Endothelial cell of umbilical vein (primary cell): ENCODE measurements at regions not wholly inside any gene's neighbourhood (a gene's known extent, or its start where the extent isn't known, plus 50 kb on each side); places are given as distances from the start of the nearest gene placed in this dataset.

Experiments
- BruUV-seq: library from RNA; stranded (reverse); fragments of 400-500 nt; replicated peaks from 2 replicates; lab custom pipeline; 2021; lab: Mats Ljungman, UMichigan
- CTCF ChIA-PET: fragments of 300-600, 350-600 bp; sonication (Branson Sonifier 250); formaldehyde crosslinking; loops from one replicate; lab custom pipeline; 2021; ENCODE audit warnings: antibody characterized with exemption, inconsistent platforms; lab: Charles Lee
- POLR2A ChIA-PET: fragments of 300-600, 350-600 bp; sonication (Branson Sonifier 250); formaldehyde crosslinking; loops from one replicate; lab custom pipeline; 2021; ENCODE audit warnings: antibody characterized with exemption, inconsistent platforms; lab: Charles Lee
- DNase-seq: peaks from one replicate; pipeline ENCODE4 v3.0.0-alpha.2; 2011; ENCODE audit warnings: low read depth, low spot score
- FAIRE-seq: peaks from 2 replicates; lab custom pipeline; 2011; peaks lifted over from hg19 to GRCh38; lab: Jason Lieb, UNC
- H2AFZ ChIP-seq: 2 replicates; pipeline ENCODE4 v1.6.0; 2012; ENCODE audit warnings: low read depth, low read length, control low read depth, inconsistent platforms
- H3K27ac ChIP-seq: 2 replicates; pipeline ENCODE4 v1.5.1; 2011; ENCODE audit warnings: low read depth, mild to moderate bottlenecking, control low read depth, low read length, moderate library complexity; ENCODE audit not compliant: insufficient read depth
- H3K27me3 ChIP-seq, 2 experiments: 2 replicates each; pipeline versions ENCODE4 v1.6.0 to v1.6.1; 2011; ENCODE audit warnings: low read length in 2 of 2, mixed read lengths in 1 of 2; ENCODE audit not compliant: control insufficient read depth in 2 of 2, insufficient read depth in 2 of 2
- H3K36me3 ChIP-seq, 2 experiments: 2 replicates in 1 of 2; 3 replicates in 1 of 2; pipeline ENCODE4 v1.5.1; 2011; ENCODE audit warnings: low read length in 2 of 2, mild to moderate bottlenecking in 1 of 2, moderate library complexity in 1 of 2; ENCODE audit not compliant: control insufficient read depth in 2 of 2, insufficient read depth in 2 of 2; ENCODE audit errors: extremely low read depth in 1 of 2
- H3K4me1 ChIP-seq: 3 replicates; pipeline ENCODE4 v1.5.1; 2011; ENCODE audit warnings: mild to moderate bottlenecking, low read length; ENCODE audit not compliant: control insufficient read depth, insufficient read depth; ENCODE audit errors: extremely low read depth
- H3K4me2 ChIP-seq: 2 replicates; pipeline ENCODE4 v1.6.1; 2011; ENCODE audit warnings: low read length, control low read depth, mixed read lengths; ENCODE audit not compliant: insufficient read depth
- H3K4me3 ChIP-seq, 3 experiments: fragments of 200-600 bp in 1 of 3; sonication (generic), shearing (Covaris generic) in 1 of 3; replicated peaks in 1 of 3; 2 replicates each; pipeline ENCODE4 v1.5.1; 2011 to 2016; ENCODE audit warnings: control low read depth in 3 of 3, low read length in 3 of 3, mild to moderate bottlenecking in 2 of 3, inconsistent platforms in 1 of 3, low read depth in 1 of 3, moderate library complexity in 1 of 3; ENCODE audit not compliant: insufficient read depth in 1 of 3
- H3K79me2 ChIP-seq: 2 replicates; pipeline ENCODE4 v1.6.0; 2012; ENCODE audit warnings: low read length, inconsistent platforms; ENCODE audit not compliant: control insufficient read depth, insufficient read depth
- H3K9ac ChIP-seq: replicated peaks from 2 replicates; pipeline ENCODE3; 2011; ENCODE audit warnings: low read length, control low read depth; ENCODE audit not compliant: insufficient read depth; ENCODE audit errors: extremely low read depth
- H3K9me1 ChIP-seq: replicated peaks from 3 replicates; pipeline ENCODE4 v1.6.0; 2011; ENCODE audit warnings: mild to moderate bottlenecking, low read length; ENCODE audit not compliant: control insufficient read depth, insufficient read depth; ENCODE audit errors: extremely low read depth
- H3K9me3 ChIP-seq: replicated peaks from 2 replicates; pipeline ENCODE4 v1.5.1; 2012; ENCODE audit warnings: low read length, inconsistent platforms; ENCODE audit not compliant: control insufficient read depth, insufficient read depth
- H4K20me1 ChIP-seq: replicated peaks from 2 replicates; pipeline ENCODE3; 2011; ENCODE audit warnings: mild to moderate bottlenecking, low read length; ENCODE audit not compliant: control insufficient read depth, insufficient read depth; ENCODE audit errors: extremely low read depth
- EZH2 ChIP-seq: IDR thresholded peaks from 2 replicates; pipeline ENCODE4 v1.6.1; 2012; ENCODE audit warnings: borderline replicate concordance, low read depth, mild to moderate bottlenecking, moderate library complexity, low read length, inconsistent platforms; ENCODE audit not compliant: severe bottlenecking
- FOS ChIP-seq: IDR thresholded peaks from 2 replicates; pipeline ENCODE4 v1.6.1; 2011; ENCODE audit warnings: mild to moderate bottlenecking, low read length, moderate library complexity, borderline replicate concordance; ENCODE audit not compliant: insufficient read depth
- GATA2 ChIP-seq: IDR thresholded peaks from 2 replicates; pipeline ENCODE4 v1.7.0; 2011; ENCODE audit warnings: low read depth, mild to moderate bottlenecking, moderate library complexity, mixed read lengths, low read length; ENCODE audit not compliant: insufficient read length, insufficient read depth
- JUN ChIP-seq: IDR thresholded peaks from 2 replicates; pipeline ENCODE4 v1.6.1; 2011; ENCODE audit warnings: borderline replicate concordance, low read depth; ENCODE audit not compliant: insufficient read length, insufficient read depth
- MYC ChIP-seq: IDR thresholded peaks from one replicate; pipeline ENCODE4 v1.6.1; 2011; ENCODE audit warnings: mild to moderate bottlenecking, low read depth, low read length
- POLR2A ChIP-seq: IDR thresholded peaks from 2 replicates; pipeline ENCODE4 v1.6.1; 2012; ENCODE audit warnings: low read depth, mild to moderate bottlenecking, control low read depth, low read length
- POLR2AphosphoS5 ChIP-seq: IDR thresholded peaks from 2 replicates; pipeline ENCODE4 v1.6.1; 2012; ENCODE audit warnings: low read depth, mild to moderate bottlenecking, control low read depth, low read length, moderate library complexity; ENCODE audit not compliant: insufficient read depth
- dilution Hi-C: fragments of 300-500 bp; cut with MboI; formaldehyde crosslinking; loops from one replicate; pipeline ENCODE4 v1.15.0; 2019; ENCODE audit warnings: low sequenced_read_pairs; ENCODE audit not compliant: extremely low pct_ligation_motif_present
- intact Hi-C: fragments of 100-400 bp; cut with micrococcal nuclease; formaldehyde crosslinking; loops from one replicate; pipeline ENCODE4 v1.10.0; 2022
- TF ChIP-seq, protein P1 (sequence below): IDR thresholded peaks from 2 replicates; pipeline ENCODE4 v1.6.1; 2011; ENCODE audit not compliant: insufficient read depth, insufficient read length
- TF ChIP-seq, protein P2 (sequence below), 2 donors: IDR thresholded peaks; 1 replicate in 1 of 2; 2 replicates in 1 of 2; pipeline ENCODE4 v1.5.1; 2011; ENCODE audit warnings: low read length in 2 of 2, mild to moderate bottlenecking in 2 of 2, moderate library complexity in 2 of 2, control low read depth in 1 of 2, inconsistent platforms in 1 of 2, low read depth in 1 of 2; ENCODE audit not compliant: insufficient read depth in 1 of 2; ENCODE audit errors: extremely low read depth in 1 of 2

DNA sequence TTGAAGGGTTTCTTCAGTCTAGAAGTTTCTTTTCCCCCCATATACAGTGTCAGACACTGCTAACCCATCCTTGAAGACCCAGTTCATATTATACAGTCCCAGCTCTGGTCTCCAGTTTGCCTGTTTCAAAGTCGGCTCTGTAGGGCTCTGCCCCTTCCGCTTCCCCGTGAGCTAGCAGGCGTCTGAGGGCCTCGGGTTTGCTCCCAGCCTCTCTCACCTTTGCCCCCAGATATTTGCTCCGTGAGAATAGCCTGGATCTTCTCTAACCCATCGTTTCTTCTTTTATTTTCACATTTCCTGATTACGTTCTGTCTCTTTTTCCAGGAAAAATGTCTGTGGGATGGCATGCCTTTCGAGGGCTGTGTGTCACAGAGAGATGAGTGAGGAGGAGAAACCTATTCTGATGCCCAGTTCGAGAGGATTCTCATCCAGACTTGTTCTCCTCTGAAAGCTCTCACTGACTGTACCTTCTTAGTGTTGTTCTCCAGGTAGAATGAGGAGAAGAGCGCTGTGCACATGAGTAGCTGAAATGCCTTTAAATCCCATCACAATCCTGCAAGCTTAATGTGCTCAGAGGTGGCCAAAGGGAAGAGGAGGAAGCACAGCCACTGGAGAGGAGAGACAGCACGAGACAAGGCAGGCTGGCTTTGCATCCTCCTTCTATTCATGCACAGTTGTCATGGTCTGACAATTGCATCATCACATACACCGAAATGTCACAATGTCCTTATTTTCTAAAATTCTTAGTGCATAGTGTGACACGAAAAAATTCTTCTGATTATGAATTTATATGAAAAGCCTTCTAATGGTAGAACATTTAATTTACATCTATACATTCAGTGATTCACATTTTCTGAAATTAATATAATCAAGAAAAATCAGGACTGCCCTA, 171.1 kb downstream of the FOXA2 start:
- dilution Hi-C loops (no loop called here), intact Hi-C loops (no loop called here)
- no peak for DNase-seq
- no peaks in the 10 kb centered on the region for H3K9me1 ChIP-seq
- no peak overlapping the region for H3K4me3 ChIP-seq
- H3K79me2 ChIP-seq, result no peaks in the 10 kb centered on the region
- H3K4me2 ChIP-seq, result no peak overlapping the region
- no peaks in the 10 kb centered on the region for H3K4me1 ChIP-seq
- POLR2A ChIA-PET, result no interaction called here
- no TSS peak for BruUV-seq
- CTCF ChIA-PET, result no interaction called here
- H3K9ac ChIP-seq, result no peak overlapping the region
- TF ChIP-seq POLR2A (no peak), MYC (no peak), GATA2 (no peak), FOS (no peak), JUN (no peak), POLR2AphosphoS5 (no peak), EZH2 (no peak)
- TF ChIP-seq, protein P1, sequence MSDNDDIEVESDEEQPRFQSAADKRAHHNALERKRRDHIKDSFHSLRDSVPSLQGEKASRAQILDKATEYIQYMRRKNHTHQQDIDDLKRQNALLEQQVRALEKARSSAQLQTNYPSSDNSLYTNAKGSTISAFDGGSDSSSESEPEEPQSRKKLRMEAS, result no peak
- TF ChIP-seq, protein P2, sequence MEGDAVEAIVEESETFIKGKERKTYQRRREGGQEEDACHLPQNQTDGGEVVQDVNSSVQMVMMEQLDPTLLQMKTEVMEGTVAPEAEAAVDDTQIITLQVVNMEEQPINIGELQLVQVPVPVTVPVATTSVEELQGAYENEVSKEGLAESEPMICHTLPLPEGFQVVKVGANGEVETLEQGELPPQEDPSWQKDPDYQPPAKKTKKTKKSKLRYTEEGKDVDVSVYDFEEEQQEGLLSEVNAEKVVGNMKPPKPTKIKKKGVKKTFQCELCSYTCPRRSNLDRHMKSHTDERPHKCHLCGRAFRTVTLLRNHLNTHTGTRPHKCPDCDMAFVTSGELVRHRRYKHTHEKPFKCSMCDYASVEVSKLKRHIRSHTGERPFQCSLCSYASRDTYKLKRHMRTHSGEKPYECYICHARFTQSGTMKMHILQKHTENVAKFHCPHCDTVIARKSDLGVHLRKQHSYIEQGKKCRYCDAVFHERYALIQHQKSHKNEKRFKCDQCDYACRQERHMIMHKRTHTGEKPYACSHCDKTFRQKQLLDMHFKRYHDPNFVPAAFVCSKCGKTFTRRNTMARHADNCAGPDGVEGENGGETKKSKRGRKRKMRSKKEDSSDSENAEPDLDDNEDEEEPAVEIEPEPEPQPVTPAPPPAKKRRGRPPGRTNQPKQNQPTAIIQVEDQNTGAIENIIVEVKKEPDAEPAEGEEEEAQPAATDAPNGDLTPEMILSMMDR (IDR thresholded peaks at IDR 0.05; ENCODE audit: extremely low read depth in 1 of 2, insufficient read depth in 1 of 2, low read depth in 1 of 2, low read length in 2 of 2), result no peak
- H4K20me1 ChIP-seq, result no peaks in the 10 kb centered on the region
- H3K36me3 ChIP-seq, result no peaks in the 10 kb centered on the region
- H3K9me3 ChIP-seq, result no peaks in the 10 kb centered on the region
- FAIRE-seq, result no peak
- no peak overlapping the region for H2AFZ ChIP-seq
- H3K27me3 ChIP-seq, result no peaks in the 10 kb centered on the region
- no peak overlapping the region for H3K27ac ChIP-seq
